Astrocyte of the cerebellum (primary cell): ENCODE measurements at regions not wholly inside any gene's neighbourhood (a gene's known extent, or its start where the extent isn't known, plus 50 kb on each side); places are given as distances from the start of the nearest gene placed in this dataset.
"Not testable (repeated sequence)": the region's sequence is repeated elsewhere in the genome, so short reads cannot be mapped to it uniquely, and the experiment has no call there.

ENCODE experiments used
- DNase-seq: peaks from one replicate; pipeline ENCODE4 v3.0.0-alpha.2; 2011; ENCODE audit warnings: low read depth
- H3K4me3 ChIP-seq: 2 replicates; pipeline ENCODE4 v1.5.1; 2011; ENCODE audit warnings: mild to moderate bottlenecking, low read depth, low read length, moderate library complexity
- in situ Hi-C: cut with HindIII; loops from 2 replicates; pipeline ENCODE4 v1.10.0; 2017; ENCODE audit warnings: low sequenced_read_pairs
- TF ChIP-seq, protein P1 (sequence below): IDR thresholded peaks from 2 replicates; pipeline ENCODE4 v1.5.1; 2012; ENCODE audit warnings: low read length, low read depth, moderate library complexity, mild to moderate bottlenecking; ENCODE audit errors: missing control alignments

- no peak overlapping the region for H3K4me3 ChIP-seq
- in situ Hi-C loops: no loop called here
- TF ChIP-seq, protein P1, sequence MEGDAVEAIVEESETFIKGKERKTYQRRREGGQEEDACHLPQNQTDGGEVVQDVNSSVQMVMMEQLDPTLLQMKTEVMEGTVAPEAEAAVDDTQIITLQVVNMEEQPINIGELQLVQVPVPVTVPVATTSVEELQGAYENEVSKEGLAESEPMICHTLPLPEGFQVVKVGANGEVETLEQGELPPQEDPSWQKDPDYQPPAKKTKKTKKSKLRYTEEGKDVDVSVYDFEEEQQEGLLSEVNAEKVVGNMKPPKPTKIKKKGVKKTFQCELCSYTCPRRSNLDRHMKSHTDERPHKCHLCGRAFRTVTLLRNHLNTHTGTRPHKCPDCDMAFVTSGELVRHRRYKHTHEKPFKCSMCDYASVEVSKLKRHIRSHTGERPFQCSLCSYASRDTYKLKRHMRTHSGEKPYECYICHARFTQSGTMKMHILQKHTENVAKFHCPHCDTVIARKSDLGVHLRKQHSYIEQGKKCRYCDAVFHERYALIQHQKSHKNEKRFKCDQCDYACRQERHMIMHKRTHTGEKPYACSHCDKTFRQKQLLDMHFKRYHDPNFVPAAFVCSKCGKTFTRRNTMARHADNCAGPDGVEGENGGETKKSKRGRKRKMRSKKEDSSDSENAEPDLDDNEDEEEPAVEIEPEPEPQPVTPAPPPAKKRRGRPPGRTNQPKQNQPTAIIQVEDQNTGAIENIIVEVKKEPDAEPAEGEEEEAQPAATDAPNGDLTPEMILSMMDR: no peak
- DNase-seq: no peak
Measured at GRCh38 chr14:43145361-43145760, 1361.7 kb downstream of the FSCB start.

DNA sequence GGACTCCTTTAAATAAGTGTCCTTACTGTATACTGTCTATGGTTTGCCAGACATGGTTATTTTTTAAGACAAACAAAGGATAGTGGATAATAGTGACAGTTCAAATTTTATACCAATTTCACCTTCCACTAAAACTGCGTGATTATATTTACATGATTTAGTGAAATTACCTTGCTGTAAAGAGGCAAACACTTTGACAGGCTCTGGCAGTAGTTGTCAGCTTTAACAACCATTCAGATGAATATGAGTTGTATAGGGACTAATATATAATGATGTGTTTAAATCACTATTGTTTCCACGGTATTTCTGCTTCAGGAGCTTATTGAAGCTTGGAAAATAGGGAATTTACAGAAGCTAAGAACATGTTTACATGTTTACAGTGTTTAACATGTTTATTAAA, 1364.0 kb downstream of the FSCB start:
- TF ChIP-seq, protein P1: no peak
- in situ Hi-C loops: no loop called here
- DNase-seq: no peak

DNA sequence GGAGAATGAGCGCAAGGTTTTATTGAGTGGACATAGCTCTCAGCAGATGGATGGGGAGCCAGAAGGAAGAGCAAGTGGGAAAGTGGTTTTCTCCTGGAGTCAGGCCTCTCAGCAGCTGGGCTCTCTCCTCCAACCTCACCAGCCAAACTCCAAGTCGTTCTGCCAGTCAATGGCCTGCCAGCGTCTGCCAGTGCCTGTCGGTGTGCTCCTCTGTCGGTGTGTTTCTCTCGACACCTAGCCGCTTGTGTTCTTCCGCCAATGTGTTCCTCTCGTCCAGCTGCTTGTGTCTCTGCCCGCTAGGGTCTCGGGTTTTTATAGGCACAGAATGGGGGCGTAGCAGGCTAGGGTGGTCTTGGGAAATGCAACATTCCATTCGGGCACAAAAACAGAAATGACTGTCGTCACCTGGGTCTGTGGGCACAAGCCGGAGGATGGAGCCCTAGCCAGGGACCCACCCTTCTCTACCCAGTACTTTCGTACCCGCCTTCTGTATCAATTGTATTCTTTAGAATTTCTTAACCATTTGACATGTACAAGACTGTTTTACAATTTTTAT, 1365.4 kb downstream of the FSCB start:
- in situ Hi-C loops: no loop called here
- TF ChIP-seq, protein P1: no peak
- H3K4me3 ChIP-seq: no peak overlapping the region
- no peak for DNase-seq

More for the DNA sequence above, 1364.0 kb downstream of the FSCB start:
- H3K4me3 ChIP-seq: no peak overlapping the region

- TF ChIP-seq, protein P1: no peak
- DNase-seq: no peak
- in situ Hi-C loops: no loop called here
Measured at GRCh38 chr14:43140453-43140852, 1366.6 kb downstream of the FSCB start.

DNA sequence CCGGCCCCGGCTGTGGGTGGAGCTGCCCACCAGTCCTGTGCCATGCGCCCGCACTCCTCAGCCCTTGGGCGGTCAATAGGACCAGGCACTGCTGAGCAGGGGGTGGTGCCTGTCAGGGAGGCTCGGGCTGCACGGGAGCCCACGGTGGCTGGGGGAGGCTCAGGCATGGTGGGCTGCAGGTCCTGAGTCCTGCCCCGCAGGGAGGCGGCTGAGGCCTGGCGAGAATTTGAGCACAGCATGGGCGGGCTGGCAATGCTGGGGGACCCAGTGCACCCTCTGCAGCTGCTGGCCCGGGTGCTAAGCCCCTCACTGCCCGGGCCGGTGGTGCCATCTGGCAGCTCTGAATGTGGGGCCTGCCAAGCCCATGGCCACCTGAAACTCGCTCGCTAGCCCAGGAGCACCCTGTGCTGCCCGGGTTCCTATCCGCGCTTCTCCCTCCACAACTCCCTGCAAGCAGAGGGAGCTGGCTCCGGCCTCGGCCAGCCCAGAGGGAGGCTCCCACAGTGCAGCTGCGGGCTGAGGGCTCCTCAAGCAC, 1371.1 kb downstream of the FSCB start:
- in situ Hi-C loops: no loop called here
- no peak overlapping the region for H3K4me3 ChIP-seq
- TF ChIP-seq, protein P1: no peak
- DNase-seq: no peak

More at GRCh38 chr14:43140453-43140852, 1366.6 kb downstream of the FSCB start:
- no peak overlapping the region for H3K4me3 ChIP-seq

DNA sequence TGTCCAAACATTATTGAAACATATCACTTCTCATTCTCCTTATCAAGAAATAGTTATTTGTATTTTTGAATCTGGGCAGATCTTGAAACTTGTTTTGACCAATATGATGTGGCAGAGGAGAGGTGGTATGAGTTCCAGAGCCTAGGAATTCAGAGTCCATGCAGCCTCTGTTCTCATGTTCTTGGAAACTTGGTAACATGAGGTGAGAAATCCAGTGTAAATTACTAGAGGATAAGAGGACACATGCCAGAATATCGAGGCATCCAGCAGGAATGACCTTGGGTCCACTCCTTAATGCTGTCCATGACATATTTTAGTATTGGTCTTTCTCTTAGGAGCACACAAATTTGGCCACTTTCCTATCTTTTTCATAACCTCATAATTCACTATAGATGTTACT, 1374.6 kb downstream of the FSCB start:
- in situ Hi-C loops: no loop called here
- DNase-seq: no peak
- H3K4me3 ChIP-seq: no peak overlapping the region
- TF ChIP-seq, protein P1: no peak

DNA sequence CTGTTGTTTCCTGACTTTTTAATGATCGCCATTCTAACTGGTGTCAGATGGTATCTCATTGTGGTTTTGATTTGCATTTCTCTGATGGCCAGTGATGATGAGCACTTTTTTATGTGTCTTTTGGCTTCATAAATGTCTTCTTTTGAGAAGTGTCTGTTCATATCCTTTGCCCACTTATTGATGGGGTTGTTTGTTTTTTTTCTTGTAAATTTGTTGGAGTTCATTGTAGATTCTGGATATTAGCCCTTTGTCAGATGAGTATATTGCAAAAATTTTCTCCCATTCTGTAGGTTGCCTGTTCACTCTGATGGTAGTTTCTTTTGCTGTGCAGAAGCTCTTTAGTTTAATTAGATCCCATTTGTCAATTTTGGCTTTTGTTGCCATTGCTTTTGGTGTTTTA, 1378.7 kb downstream of the FSCB start:
- in situ Hi-C loops, H3K4me3 ChIP-seq, DNase-seq: not testable (repeated sequence)

DNA sequence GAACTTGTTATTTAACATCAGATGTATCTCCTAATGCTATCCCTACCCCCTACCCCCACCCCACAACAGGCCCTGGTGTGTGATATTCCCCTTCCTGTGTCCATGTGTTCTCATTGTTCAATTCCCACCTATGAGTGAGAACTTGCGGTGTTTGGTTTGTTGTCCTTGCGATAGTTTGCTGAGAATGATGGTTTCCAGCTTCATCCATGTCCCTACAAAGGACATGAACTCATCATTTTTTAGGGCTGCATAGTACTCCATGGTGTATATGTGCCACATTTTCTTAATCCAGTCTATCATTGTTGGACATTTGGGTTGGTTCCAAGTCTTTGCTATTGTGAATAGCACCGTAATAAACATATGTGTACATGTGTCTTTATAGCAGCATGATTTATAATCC, 1379.2 kb downstream of the FSCB start:
- H3K4me3 ChIP-seq, in situ Hi-C loops, DNase-seq: not testable (repeated sequence)
